ENCODE measurements at regions not wholly inside any gene's neighbourhood (a gene's known extent, or its start where the extent isn't known, plus 50 kb on each side); places are given as distances from the start of the nearest gene placed in this dataset.

GRCh38 chr3:43902415-43902814 is 211.7 kb downstream of the ABHD5 start:
- no peaks in the 10 kb centered on the region for H3K9me3 ChIP-seq (ENCODE audit: control insufficient read depth, low read length)
- H3K9ac ChIP-seq (ENCODE audit: extremely low read depth, low read length, poor library complexity, severe bottlenecking) = no peak overlapping the region

GRCh38 chr3:43905157-43905556 is 214.4 kb downstream of the ABHD5 start:
- Histone ChIP-seq H3K9me3 (ENCODE audit: control insufficient read depth, low read length) (no peaks in the 10 kb centered on the region), H3K27ac (ENCODE audit: low read depth, low read length) (no peak overlapping the region), H3K4me1 (ENCODE audit: control insufficient read depth, insufficient read depth, low read length) (no peaks in the 10 kb centered on the region), H3K9ac (ENCODE audit: extremely low read depth, low read length, poor library complexity, severe bottlenecking) (no peak overlapping the region), H3K27me3 (ENCODE audit: control insufficient read depth, insufficient read depth, low read length, poor library complexity, severe bottlenecking) (no peaks in the 10 kb centered on the region), H3K4me3 (ENCODE audit: low read length) (no peak overlapping the region), H3K36me3 (ENCODE audit: control insufficient read depth, insufficient read depth, low read length) (no peaks in the 10 kb centered on the region)
- Mint-ChIP-seq H3K36me3 (ENCODE audit: low read depth) (no peaks in the 10 kb centered on the region), H3K4me1 (no peaks in the 10 kb centered on the region), H3K27me3 (ENCODE audit: insufficient read depth) (peaks cover 15% of the 10 kb centered on the region), H3K27ac (no peak overlapping the region), H3K9me3 (no peaks in the 10 kb centered on the region), H3K4me3 (no peak overlapping the region)
- TF ChIP-seq CTCF (conservative IDR thresholded peaks at IDR 0.05) = no peak
- no peak for DNase-seq
- 83% methylated on average over 1 of the region's 1 CpG; no CpG with 5 or more reads in 1 of the 2 experiments for WGBS, 2 experiments (ENCODE audit: insufficient coverage in 1 of 2, insufficient read length in 1 of 2)

More at GRCh38 chr3:43902415-43902814, 211.7 kb downstream of the ABHD5 start:
- no peak overlapping the region for H3K4me3 Mint-ChIP-seq
- Histone ChIP-seq H3K4me3 (ENCODE audit: low read length) (no peak overlapping the region), H3K27me3 (ENCODE audit: control insufficient read depth, insufficient read depth, low read length, poor library complexity, severe bottlenecking) (no peaks in the 10 kb centered on the region), H3K27ac (ENCODE audit: low read depth, low read length) (no peak overlapping the region), H3K36me3 (ENCODE audit: control insufficient read depth, insufficient read depth, low read length) (no peaks in the 10 kb centered on the region), H3K4me1 (ENCODE audit: control insufficient read depth, insufficient read depth, low read length) (no peaks in the 10 kb centered on the region)
- DNase-seq = no peak
- no peak overlapping the region for H3K27ac Mint-ChIP-seq
- H3K4me1 Mint-ChIP-seq = no peaks in the 10 kb centered on the region
- H3K9me3 Mint-ChIP-seq = no peaks in the 10 kb centered on the region
- TF ChIP-seq CTCF (conservative IDR thresholded peaks at IDR 0.05) = no peak
- no peaks in the 10 kb centered on the region for H3K36me3 Mint-ChIP-seq (ENCODE audit: low read depth)
- WGBS, 2 experiments (ENCODE audit: insufficient coverage in 1 of 2, insufficient read length in 1 of 2) = 72% methylated on average over 2 of the region's 2 CpGs; no CpG with 5 or more reads in 1 of the 2 experiments
- H3K27me3 Mint-ChIP-seq (ENCODE audit: insufficient read depth) = peaks cover 25% of the 10 kb centered on the region

GRCh38 chr3:43906849-43907507 is 216.2 kb downstream of the ABHD5 start:
- Histone ChIP-seq H3K4me1 (ENCODE audit: control insufficient read depth, insufficient read depth, low read length) (no peaks in the 10 kb centered on the region), H3K9me3 (ENCODE audit: control insufficient read depth, low read length) (no peaks in the 10 kb centered on the region), H3K27ac (ENCODE audit: low read depth, low read length) (no peak overlapping the region), H3K4me3 (ENCODE audit: low read length) (no peak overlapping the region), H3K27me3 (ENCODE audit: control insufficient read depth, insufficient read depth, low read length, poor library complexity, severe bottlenecking) (no peaks in the 10 kb centered on the region), H3K36me3 (ENCODE audit: control insufficient read depth, insufficient read depth, low read length) (no peaks in the 10 kb centered on the region), H3K9ac (ENCODE audit: extremely low read depth, low read length, poor library complexity, severe bottlenecking) (no peak overlapping the region)
- H3K9me3 Mint-ChIP-seq = no peaks in the 10 kb centered on the region
- no peak overlapping the region for H3K4me3 Mint-ChIP-seq
- H3K27ac Mint-ChIP-seq = no peak overlapping the region
- peaks cover 15% of the 10 kb centered on the region for H3K27me3 Mint-ChIP-seq (ENCODE audit: insufficient read depth)
- DNase-seq = no peak
- no peaks in the 10 kb centered on the region for H3K4me1 Mint-ChIP-seq
- WGBS, 2 experiments (ENCODE audit: insufficient coverage in 1 of 2, insufficient read length in 1 of 2) = 57 to 78% methylated on average over 3 to 8 of the region's 8 CpGs
- H3K36me3 Mint-ChIP-seq (ENCODE audit: low read depth) = no peaks in the 10 kb centered on the region
- TF ChIP-seq CTCF (conservative IDR thresholded peaks at IDR 0.05) = no peak
